GM12872 (cell line): ENCODE measurements at regions not wholly inside any gene's neighbourhood (a gene's known extent, or its start where the extent isn't known, plus 50 kb on each side); places are given as distances from the start of the nearest gene placed in this dataset.

ENCODE experiments used
- CTCF ChIP-seq: IDR thresholded peaks from 3 replicates; pipeline ENCODE4 v1.5.1; 2011; ENCODE audit warnings: low read depth, mild to moderate bottlenecking, low read length, moderate library complexity; ENCODE audit not compliant: insufficient read depth

GRCh38 chr17:18564099-18564448, 80.1 kb downstream of the TBC1D28 start:
- peak; percentile 63 for TF ChIP-seq CTCF
